GM18951 (cell line): ENCODE measurements at regions not wholly inside any gene's neighbourhood (a gene's known extent, or its start where the extent isn't known, plus 50 kb on each side); places are given as distances from the start of the nearest gene placed in this dataset.

Experiments used
- POLR2A ChIP-seq: IDR thresholded peaks from 4 replicates; pipeline ENCODE4 v1.6.1; 2011; ENCODE audit warnings: mild to moderate bottlenecking; ENCODE audit not compliant: insufficient read length, insufficient read depth; ENCODE audit errors: extremely low read depth
- in situ Hi-C: fragments of 300-500 bp; cut with MboI; formaldehyde crosslinking; loops from one replicate; pipeline ENCODE4 v1.12.0; 2022; ENCODE audit warnings: low sequenced_read_pairs, mixed read lengths, inconsistent platforms; ENCODE audit not compliant: unreplicated experiment

- in situ Hi-C loops, result loop anchor here (10.0 kb wide), 2 partner anchors 642 to 952 kb away; partner anchors contain the start of gene EDN1
- TF ChIP-seq POLR2A, result no peak
These were observed 115.6 kb downstream of the TMEM170B start for GRCh38 chr6:11653028-11653583.

DNA sequence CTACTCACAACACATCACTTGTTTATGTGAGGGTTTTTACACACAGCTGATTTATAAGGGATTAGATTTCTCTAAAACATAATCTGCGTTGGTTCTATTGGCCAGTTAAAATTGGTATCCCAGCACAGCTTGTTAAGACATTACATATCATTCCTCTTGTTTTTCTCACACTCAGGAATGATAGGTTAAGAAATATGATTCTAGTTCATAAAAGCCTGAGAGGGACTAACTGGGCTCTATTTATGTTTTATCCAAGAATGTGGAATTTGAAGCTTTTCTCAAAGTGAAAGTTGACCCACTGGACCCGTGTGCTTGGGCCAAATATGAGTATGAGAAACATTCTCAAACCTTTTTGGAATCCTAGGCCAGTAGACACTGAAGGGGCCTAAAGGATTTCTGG lies 117.3 kb downstream of the TMEM170B start:
- TF ChIP-seq POLR2A, result no peak
- in situ Hi-C loops, result loop anchor here (10.0 kb wide), 2 partner anchors 640 to 950 kb away; partner anchors contain the start of gene EDN1

DNA sequence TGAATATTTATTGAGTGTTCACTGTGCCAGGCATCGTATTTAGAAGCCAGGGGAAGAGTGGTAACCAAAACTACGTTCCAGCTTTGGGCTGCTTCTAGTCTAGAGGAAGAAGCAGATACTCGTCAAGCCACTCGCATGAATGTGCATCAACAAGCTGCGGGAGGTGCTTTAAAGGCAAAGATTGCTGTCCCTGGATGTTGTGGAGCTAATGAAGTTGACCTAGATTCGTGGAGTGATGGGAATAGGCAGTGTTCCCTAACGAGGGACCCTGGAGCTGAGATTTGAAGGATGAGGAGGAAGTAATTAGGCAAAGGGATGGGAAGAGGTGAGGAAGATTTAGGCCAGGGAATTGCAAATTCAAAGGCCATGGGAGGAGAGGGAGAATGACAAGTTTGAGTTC lies 118.9 kb downstream of the TMEM170B start:
- no peak for TF ChIP-seq POLR2A
- in situ Hi-C loops, result loop anchor here (10.0 kb wide), 2 partner anchors 638 to 948 kb away; partner anchors contain the start of gene EDN1

DNA sequence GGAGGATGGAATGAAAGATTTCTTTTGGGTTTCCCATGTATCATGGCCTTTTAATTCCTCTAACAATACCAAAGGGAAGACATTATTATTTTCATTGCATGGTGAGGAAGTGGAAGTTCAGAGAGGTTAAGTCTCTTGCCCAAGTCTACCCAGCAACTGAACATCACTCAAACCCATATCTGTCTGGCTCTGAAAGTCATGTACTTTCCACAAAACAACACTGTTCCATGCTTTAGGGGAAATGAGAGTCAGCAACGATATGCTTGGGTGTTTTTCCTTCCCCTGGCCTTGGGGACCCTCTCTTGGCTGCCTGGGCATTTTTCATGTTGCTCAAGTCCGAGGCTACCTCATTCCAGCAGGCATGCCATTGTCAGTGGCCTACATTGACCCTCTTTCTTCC lies 118.8 kb downstream of the ADTRP start:
- in situ Hi-C loops, result loop anchor here (10.0 kb wide), 2 partner anchors 635 to 945 kb away; partner anchors contain the start of gene EDN1
- TF ChIP-seq POLR2A, result no peak

DNA sequence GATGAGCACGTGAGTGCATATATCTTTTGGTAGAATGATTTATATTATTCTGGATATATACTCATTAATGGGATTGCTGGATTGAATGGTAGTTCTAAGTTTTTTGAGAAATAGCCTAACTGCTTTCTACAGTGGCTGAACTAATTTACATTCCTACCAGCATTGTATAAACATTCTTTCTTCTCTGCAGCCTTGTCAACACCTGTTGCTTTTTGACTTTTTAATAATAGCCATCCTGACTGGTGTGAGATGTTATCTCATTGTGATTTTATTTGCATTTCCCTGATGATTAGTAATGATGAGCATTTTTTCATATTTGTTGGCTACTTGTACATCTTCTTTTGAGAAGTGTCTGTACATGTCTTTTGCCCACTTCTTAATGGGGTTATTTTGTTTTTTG lies 116.3 kb downstream of the ADTRP start:
- in situ Hi-C loops, result no loop called here
- TF ChIP-seq POLR2A, result no peak

GRCh38 chr6:11663519-11663918 lies 115.1 kb downstream of the ADTRP start:
- no peak for TF ChIP-seq POLR2A
- in situ Hi-C loops, result no loop called here
